ENCODE measurements at regions not wholly inside any gene's neighbourhood (a gene's known extent, or its start where the extent isn't known, plus 50 kb on each side); places are given as distances from the start of the nearest gene placed in this dataset.

- ChIA-PET POLR2A (no interaction called here), CTCF (interaction anchor here (4.4 kb wide), 1 partner anchor 13 kb away, joined by 21 read pairs; no protein-coding TSS in a partner anchor)
- no peaks in the 10 kb centered on the region for H4K20me1 ChIP-seq (ENCODE audit: insufficient read depth)
- no peak overlapping the region for H3K4me3 ChIP-seq (ENCODE audit: low read depth in 2 of 2, low read length in 1 of 2)
- TF ChIP-seq RAD21 (IDR thresholded peaks at IDR 0.05; ENCODE audit: low read length) (no peak), JUND (IDR thresholded peaks at IDR 0.05) (no peak), EP300 (IDR thresholded peaks at IDR 0.05; ENCODE audit: borderline replicate concordance in 1 of 2, low read depth in 1 of 2, low read length in 1 of 2) (no peak), MXI1 (IDR thresholded peaks at IDR 0.05; ENCODE audit: low read depth, low read length) (no peak), SIN3A (IDR thresholded peaks at IDR 0.05; ENCODE audit: borderline replicate concordance, low read depth, low read length) (no peak), RXRA (IDR thresholded peaks at IDR 0.05; ENCODE audit: borderline replicate concordance, low read depth) (no peak)
- no peaks in the 10 kb centered on the region for H3F3A ChIP-seq (replicated peaks; ENCODE audit: insufficient read depth)
- no peaks in the 10 kb centered on the region for H3K36me3 ChIP-seq (replicated peaks in 1 of 2; ENCODE audit: control insufficient read depth in 1 of 2, insufficient read depth in 2 of 2, low read length in 1 of 2)
- H3K9ac ChIP-seq: no peak overlapping the region
- no peaks in the 10 kb centered on the region for H3K27me3 ChIP-seq (ENCODE audit: insufficient read depth)
- no peak overlapping the region for H3K27ac ChIP-seq (ENCODE audit: low read depth in 2 of 2, low read length in 1 of 2)
- H2AFZ ChIP-seq (ENCODE audit: low read depth): no peak overlapping the region
- H3K4me2 ChIP-seq: no peak overlapping the region
- peaks cover 0 to 10% of the 10 kb centered on the region in 2 experiments; a peak in 2 of 4 replicates for H3K4me1 ChIP-seq (ENCODE audit: control insufficient read depth in 1 of 2, insufficient read depth in 2 of 2, low read depth in 1 of 2, low read length in 1 of 2)
- WGBS (ENCODE audit: low lambda C conversion rate): 78% methylated on average over 8 of the region's 9 CpGs
- H3K9me2 ChIP-seq: no peaks in the 10 kb centered on the region
- no peak for DNase-seq
- no peaks in the 10 kb centered on the region for H3K9me3 ChIP-seq
- no peaks in the 10 kb centered on the region for H3K79me2 ChIP-seq (ENCODE audit: insufficient read depth)
Observed at GRCh38 chr18:45287531-45287930, 327.7 kb upstream of the SLC14A2 start.

GRCh38 chr18:45290364-45290763 is 324.9 kb upstream of the SLC14A2 start:
- Histone ChIP-seq H3K27ac (ENCODE audit: low read depth in 2 of 2, low read length in 1 of 2) (no peak overlapping the region), H3K9ac (no peak overlapping the region), H3K9me2 (no peaks in the 10 kb centered on the region), H3K9me3 (no peaks in the 10 kb centered on the region), H3K4me3 (ENCODE audit: low read depth in 2 of 2, low read length in 1 of 2) (no peak overlapping the region), H4K20me1 (ENCODE audit: insufficient read depth) (no peaks in the 10 kb centered on the region), H2AFZ (ENCODE audit: low read depth) (no peak overlapping the region), H3K4me1 (ENCODE audit: control insufficient read depth in 1 of 2, insufficient read depth in 2 of 2, low read depth in 1 of 2, low read length in 1 of 2) (peaks cover 0 to 10% of the 10 kb centered on the region in 2 experiments; a peak in 2 of 4 replicates), H3K79me2 (ENCODE audit: insufficient read depth) (no peaks in the 10 kb centered on the region), H3K4me2 (no peak overlapping the region), H3K27me3 (ENCODE audit: insufficient read depth) (no peaks in the 10 kb centered on the region), H3K36me3 (replicated peaks in 1 of 2; ENCODE audit: control insufficient read depth in 1 of 2, insufficient read depth in 2 of 2, low read length in 1 of 2) (no peaks in the 10 kb centered on the region), H3F3A (replicated peaks; ENCODE audit: insufficient read depth) (no peaks in the 10 kb centered on the region)
- ChIA-PET POLR2A (no interaction called here), CTCF (no interaction called here)
- TF ChIP-seq TCF12 (IDR thresholded peaks at IDR 0.05): no peak
- TF ChIP-seq MXI1 (IDR thresholded peaks at IDR 0.05; ENCODE audit: low read depth, low read length): no peak
- TF ChIP-seq REST (IDR thresholded peaks at IDR 0.05; ENCODE audit: low read depth, low read length): no peak
- no peak for TF ChIP-seq EZH2phosphoT487 (IDR thresholded peaks at IDR 0.05; ENCODE audit: borderline replicate concordance, low read depth)
- no peak for TF ChIP-seq USF1 (IDR thresholded peaks at IDR 0.05; ENCODE audit: borderline replicate concordance, low read depth)
- no peak for TF ChIP-seq ELF1 (IDR thresholded peaks at IDR 0.05)
- no peak for TF ChIP-seq NFIC (IDR thresholded peaks at IDR 0.05; ENCODE audit: borderline replicate concordance)
- no peak for DNase-seq
- 84% methylated on average over 4 of the region's 4 CpGs for WGBS (ENCODE audit: low lambda C conversion rate)

All from SK-N-SH (cell line).